ENCODE measurements at regions not wholly inside any gene's neighbourhood (a gene's known extent, or its start where the extent isn't known, plus 50 kb on each side); places are given as distances from the start of the nearest gene placed in this dataset.
"Not testable (repeated sequence)": the region's sequence is repeated elsewhere in the genome, so short reads cannot be mapped to it uniquely, and the experiment has no call there.

DNA sequence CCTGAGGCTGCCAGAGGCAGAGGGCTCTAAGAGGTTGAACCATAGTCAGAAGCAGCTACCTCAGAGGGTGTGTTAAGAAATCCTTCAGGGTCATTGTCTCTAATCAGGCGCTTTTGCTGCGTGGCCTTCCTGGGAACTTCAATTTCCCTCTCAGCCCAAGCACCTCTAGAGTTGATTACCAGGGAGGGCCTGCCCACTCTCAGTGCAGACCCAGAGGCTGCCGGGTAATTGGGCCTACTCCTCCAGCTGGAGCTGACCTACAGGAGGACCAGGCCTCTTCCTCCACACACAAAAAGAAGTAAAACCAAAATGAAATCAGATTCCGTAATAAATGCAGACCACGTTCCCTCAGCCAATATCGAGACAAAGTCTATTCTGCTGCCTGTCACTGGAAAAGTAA, 305.0 kb upstream of the CCL2 start:
- no peak for DNase-seq

DNA sequence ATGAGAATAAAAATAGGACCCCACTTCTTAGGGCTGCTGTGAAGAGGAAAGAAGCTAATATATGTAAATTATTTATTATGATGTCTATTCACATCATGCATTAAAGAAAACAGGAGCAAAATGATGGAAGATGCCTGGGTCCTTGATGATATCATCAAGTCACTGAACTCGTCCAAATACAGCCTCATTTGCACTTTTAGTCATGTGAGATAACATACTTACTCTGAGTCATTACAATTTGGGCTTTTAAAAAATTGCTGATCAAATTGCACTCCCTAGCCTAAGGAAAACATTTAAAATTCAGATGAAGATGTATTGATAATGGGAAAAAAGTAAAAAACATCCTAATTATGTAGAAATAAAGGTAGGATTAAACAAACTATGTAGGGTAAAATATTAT, 302.7 kb upstream of the CCL2 start:
- no peak for DNase-seq

DNA sequence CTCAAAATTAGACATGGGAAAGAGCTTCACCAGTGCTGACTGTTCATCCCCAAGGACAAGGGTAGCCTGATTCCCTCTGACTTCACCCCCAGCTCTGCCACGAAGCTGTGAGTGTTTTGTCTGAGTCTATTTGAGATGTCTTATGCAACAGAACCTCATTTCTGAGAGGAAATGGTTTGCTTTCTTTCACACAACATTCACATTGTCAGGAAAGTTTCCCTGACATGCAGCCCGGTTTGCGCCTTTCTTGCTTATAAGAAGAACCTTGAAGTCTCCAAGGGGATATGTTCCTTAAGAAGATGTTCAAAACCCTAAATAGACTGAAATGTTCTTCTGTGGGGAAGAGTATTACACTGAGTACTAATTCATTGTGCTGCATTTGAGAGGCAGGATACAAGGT, 300.5 kb upstream of the CCL2 start:
- no peak for DNase-seq

DNA sequence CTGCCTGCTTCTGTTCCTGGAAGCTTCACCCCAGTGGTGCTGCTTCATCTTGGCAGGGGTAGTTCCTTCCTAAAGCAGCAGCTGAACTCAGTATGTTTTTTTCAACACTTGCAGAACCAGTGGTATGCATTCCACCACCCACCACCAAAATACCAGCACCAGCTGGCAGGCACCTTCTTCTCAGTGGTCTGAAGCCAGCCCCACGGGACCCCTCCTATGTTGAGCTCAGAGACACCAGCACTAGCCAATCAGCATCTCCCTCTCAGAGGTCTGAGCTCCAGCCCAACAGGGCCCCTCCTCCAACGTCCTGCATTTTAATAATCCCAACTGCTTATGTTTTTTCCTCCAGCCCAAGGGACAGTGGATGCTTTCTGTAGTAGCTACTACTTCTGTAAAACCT, 299.6 kb upstream of the CCL2 start:
- no peak for DNase-seq

DNA sequence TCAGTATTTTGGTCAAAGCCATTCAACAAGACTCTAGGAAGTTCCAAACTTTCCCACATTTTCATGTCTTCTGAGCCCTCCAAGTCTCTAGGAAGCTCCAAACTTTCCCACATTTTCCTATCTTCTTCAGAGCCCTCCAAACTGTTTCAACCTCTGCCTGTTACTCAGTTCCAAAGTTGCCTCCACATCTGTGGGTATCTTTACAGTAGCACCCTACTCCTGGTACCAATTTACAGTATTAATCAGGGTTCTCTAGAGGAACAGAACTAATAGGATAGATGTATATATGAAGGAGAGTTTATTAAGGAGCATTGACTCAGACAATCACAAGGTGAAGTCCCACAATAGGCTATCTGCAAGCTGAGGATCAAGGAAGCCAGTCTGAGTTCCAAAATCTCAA, 296.0 kb upstream of the CCL2 start:
- DNase-seq = not testable (repeated sequence)

DNA sequence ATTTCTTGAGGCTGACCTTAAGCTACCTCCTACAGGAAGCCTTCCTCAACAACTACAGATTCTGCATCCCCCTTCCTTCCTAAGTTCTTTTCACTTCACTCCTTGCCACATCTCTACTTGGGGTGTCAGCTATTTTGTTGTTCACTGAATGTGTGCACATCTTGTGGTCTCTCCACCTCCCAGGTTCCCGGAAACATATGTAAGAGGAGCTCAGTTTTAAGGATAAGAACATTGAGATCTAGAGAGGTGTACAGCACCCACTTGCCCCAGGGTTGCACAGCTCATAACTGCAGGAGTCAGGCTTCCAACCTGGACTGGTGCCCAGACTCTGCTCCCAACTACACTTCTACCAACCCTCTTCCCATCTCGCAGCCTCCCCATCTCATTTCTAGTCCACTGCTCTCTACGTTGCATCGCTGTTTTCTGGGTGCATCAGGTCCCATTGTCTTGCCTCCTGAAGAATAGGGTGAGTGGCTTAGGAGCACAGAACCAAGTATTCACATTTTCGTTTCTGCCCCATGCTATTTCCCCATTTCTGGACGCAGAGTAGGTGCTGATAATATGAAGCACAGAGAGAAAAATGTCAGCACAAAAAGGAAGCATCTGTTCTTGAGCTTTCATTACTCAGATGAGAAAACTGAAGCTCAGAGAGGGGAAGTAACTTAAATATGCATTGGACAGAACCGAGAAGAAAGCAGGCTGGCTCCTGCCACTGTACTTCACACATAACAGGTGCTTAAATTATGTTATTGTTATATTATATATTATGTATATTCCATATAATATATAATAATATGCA, 292.0 kb upstream of the CCL2 start:
- no peak for DNase-seq

DNA sequence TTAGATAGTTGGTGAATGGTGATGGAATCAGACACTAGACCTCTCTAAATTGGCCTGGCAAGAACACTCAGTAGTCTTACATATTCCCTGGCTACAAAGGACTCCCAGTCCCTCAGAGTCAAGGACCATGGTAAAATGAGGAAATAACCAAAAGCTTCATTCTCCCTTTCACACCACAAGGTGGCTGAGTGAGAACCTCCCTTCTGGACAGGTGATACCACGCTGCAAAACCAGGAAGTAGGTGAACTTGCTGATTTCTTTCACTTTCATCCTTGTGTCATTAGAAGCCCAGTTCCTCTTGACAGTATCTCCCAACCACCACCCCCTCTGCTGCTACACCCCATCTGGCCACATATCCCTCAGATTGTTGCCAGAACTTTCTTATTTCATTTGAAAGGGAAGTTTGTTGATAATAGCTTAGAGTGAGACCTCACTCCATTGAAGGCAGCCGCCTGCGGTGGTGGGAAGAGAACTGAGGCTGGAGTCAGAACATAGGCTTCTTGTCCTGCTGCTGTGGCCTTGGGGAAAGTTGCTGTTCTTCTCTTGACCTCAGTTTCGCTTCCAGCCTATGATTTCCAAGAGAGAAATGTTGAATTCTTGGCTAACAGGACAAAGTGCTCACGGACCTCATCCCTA, 290.6 kb upstream of the CCL2 start:
- DNase-seq = no peak

DNA sequence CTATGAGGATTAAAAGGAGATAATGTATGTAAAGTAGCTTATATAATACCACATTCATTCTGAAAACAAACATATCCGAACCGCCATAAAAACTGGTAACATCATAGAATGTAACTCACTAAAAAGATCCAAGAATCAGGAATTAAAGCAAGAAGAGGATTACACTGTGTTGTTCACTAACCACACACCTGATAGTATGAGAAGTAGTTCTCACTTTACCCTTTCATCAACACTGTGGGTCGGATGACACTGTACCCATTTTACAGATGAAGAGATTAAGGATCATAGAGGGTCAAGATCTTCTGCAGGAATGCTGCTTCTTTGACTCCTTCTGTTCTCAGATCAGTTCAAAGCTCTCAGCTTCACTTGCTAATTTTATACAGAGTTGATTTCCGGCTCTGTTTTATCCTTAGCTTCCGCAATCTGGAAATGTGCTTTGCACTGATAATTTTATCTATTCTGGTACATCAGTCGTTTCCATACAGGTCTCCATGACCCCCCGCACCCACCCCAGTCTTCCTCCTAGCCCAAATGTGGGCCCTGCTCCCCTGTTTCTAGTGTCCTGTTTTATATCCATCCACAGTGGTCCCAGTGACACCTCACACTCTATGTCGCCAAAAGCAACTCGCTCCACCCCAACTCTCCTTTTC, 288.6 kb upstream of the CCL2 start:
- DNase-seq = no peak

DNA sequence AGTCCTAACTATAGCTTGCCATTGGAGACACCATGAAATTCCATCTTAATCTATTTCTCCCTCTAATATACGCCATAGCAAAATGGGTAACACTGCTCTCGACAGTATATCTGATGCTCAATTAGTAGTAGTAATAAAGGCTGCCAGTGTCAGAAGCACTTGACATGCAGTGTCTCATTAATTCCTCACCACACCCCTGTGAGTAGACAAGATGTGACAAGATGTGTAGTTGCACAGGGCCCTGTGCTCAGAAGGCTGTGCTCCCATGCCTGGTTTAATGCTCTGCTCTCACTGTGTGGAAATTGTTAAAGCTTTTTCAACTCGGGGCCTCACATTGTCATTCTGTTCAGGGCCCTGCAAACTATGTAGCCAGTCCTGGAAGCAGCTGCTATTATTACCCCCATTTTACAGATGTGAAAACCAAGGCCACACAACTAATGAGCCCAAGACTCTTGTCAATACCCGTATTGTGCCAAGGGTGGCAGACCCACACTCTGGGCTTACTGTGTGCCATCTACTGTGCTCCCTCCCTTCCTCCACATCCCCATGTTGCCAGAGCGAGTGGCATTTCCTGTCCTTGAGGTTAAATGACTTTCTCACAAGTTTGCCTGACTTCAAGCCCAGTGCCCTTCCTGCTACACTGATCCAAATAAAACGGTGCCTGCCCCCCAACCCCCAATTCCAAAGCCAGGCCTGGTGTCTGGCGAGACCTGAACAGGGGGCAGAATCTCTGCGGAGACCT, 287.3 kb upstream of the CCL2 start:
- DNase-seq = no peak

DNA sequence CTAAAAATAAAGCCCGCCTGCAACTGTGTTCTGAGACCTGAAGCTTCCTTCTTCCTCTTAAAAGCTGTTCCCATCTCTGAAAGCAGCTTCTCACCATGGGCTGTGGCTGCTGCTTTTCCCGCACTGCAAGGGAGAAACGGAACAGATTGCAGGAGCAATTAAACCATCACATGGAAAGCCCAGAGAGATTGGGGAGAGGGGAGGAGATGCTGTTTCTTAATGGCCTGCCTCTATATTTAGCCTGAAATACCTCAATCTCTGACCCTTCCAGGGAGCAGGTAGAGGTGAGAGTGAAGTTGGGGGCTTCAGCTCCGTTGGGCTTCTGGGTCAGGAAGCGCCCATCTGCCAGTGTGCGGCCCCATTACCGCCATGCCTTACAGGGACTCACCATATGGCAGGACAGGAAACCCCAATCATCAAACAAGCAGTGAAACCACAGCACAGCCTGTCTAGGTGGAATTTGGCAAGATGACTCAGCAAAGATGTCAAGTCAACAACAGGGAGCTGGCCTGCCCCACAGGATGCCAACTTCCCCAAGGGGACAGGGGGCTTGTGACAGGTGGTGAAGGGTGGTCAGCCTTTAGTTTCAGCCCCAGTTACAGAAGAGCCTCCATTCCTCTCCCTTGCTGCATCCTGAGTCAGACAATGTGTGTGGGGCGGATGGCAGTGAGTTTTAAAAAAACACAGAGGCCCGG, 286.6 kb upstream of the CCL2 start:
- DNase-seq = peak; percentile 94

DNA sequence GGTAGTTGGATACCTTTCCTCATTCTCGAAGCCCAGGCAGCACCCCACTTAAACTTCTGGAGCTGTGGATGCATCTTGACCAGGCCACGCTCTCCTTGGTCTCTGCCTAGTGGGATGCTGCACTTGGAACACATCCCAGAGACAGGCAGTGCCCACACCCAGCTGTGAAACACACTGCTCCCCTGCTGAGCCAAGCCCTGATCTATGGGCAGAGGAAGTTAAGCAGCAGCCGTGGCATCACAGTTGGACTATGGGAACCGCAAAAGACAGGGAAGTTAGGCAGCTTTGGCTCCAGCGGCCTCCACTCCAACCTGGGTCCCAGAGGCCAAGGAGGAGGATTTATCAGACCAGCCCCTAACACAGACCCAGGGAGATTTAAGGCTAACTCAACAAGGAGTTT, 284.8 kb upstream of the CCL2 start:
- DNase-seq = peak; percentile 8

DNA sequence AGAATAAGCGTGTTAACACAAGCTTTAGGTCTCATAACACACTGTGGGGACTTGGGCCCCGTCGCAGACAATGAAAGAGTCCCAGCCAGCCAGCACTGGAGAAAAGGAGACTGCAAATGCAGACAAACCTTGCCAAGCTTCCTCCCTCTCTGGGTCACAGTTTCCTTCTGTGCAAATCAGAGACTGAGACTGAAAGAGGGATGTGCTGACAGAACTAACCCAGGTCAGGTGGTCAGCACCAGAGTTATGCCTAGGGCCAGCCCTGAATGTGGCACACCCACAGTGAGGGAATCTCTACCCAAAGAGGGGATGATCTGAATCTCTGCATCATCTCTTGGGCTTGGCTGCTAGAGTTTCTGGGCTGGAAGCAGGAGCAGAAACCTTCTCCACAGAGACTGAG, 282.3 kb upstream of the CCL2 start:
- no peak for DNase-seq

DNA sequence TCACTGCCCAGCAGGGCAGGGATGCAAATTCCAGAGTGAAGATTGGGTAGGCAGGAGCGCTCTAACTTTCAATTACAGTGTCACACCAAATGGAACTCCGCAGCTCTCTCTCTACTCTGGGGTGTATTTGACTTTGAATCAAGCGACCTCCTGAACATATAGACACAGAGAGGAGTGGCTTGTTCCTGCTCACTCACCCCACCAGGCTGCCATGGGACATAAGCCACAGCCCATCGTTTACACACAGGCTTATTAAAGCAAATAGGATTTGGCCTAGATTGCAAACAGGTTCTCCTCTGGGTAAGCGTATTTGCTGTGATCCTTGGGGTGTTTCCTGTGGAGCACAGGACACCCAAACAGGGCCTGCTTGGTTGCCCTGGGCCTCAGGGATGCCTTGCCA, 281.6 kb upstream of the CCL2 start:
- no peak for DNase-seq

DNA sequence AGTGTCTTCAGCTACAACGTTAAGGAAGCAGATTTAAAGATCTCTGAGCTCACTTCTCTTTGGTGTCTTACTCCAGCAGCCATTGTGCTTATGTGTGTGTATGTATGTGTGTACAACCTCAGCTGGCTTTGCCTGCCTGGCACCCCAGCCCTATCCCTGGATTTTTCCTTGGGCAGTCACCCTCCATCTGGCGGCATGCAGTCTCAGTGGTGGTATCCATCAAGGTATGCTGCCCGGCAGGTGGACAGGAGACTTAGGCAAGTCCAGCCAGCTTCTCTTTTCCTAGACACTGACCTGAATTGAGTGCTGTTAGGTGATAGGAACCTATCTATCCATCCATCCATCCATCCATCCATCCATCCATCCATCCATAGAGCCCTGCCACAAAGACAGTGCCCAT, 280.8 kb upstream of the CCL2 start:
- no peak for DNase-seq

DNA sequence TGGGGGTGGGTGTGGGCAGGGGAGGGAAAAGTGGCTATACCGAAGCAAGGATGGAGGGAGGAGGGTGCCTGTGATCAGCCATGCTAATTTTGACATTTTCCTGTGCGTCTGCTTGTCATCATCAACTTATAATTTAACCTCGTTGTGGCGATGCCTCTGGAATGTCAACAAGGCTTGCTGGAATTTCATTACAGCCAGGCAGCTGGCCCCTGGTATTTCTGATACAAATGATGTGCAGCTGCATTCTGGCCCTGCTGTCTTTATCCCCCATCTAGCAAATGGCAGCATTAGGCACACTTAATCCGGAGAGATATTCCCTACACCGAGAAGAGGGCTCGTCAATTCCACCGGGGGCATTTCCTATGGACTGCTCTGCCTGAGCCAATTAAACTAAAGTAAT, 278.3 kb upstream of the CCL2 start:
- no peak for DNase-seq

DNA sequence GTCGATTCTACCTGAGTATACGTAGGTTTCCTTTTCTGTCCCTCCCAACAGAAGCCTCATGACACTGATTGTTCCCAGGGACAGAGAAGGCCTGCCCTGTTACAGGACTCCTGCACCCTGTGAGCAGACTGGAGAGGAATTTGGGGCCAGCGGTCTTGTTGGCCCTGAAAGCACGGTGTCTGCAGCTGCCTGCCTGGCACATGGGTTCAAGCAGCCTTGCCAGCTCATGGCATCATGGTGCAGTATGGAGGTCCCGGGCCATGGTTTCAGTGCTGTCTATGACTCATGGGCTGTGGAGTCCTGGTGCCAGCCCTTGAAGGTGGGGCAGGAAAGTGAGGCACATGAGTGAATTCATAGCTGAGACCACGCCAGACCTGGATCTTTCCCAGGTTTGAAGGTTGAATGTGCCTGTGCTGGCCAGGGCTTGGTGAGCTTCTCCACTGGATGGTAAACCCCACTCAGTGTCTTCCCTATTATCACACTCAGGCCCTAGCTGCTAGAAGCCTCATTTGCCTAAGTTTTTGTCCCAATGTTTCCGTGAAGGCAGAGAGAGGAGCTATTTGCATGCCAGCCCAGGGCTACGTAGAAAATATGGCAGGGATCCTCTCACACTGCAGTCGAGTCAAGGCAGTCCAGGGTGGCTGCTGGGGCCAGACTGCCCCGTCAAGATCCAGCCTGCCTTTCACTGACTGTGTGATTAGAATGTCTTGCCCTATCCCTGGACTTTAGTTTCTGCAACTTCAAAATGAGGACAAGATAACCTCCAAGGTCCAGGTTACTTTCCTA, 277.2 kb upstream of the CCL2 start:
- no peak for DNase-seq

DNA sequence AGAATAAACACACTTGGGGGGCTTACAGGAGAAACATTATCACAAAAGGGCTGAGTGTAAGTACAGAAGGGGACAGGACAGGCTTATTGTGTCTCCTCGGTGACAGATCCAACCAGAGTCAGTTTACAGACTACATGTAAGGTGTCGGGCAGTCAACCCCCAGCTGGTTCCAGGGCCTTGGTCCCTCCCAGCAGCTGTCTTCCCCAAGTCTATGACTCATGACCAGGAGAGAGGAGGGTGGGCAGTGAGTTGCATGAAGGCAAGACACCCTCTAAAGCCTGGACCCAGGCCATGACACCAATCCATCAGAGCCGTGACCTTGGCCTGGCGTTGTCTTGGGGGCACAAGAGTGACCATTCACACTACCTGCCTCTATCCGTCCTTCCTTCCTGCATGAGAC, 276.2 kb upstream of the CCL2 start:
- DNase-seq = no peak

DNA sequence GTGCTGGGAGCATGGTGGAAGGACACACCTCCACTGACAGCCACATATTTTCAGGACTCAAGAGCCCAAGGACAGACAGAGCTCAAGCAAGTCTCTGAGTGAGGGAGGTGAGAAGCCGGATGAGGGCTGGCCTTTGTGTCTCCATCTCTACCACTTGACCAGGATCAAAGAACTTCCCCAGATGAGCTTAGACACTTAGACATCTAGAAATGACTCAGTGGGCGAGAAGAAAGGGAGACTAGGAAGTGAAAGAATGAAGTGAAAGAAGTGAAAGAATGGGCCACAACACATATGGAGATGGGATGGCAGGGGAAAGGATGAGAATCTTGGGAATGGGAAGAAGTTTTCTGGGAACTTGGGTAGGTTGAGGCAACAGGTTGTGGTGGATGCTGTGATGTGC, 274.9 kb upstream of the CCL2 start:
- no peak for DNase-seq

DNA sequence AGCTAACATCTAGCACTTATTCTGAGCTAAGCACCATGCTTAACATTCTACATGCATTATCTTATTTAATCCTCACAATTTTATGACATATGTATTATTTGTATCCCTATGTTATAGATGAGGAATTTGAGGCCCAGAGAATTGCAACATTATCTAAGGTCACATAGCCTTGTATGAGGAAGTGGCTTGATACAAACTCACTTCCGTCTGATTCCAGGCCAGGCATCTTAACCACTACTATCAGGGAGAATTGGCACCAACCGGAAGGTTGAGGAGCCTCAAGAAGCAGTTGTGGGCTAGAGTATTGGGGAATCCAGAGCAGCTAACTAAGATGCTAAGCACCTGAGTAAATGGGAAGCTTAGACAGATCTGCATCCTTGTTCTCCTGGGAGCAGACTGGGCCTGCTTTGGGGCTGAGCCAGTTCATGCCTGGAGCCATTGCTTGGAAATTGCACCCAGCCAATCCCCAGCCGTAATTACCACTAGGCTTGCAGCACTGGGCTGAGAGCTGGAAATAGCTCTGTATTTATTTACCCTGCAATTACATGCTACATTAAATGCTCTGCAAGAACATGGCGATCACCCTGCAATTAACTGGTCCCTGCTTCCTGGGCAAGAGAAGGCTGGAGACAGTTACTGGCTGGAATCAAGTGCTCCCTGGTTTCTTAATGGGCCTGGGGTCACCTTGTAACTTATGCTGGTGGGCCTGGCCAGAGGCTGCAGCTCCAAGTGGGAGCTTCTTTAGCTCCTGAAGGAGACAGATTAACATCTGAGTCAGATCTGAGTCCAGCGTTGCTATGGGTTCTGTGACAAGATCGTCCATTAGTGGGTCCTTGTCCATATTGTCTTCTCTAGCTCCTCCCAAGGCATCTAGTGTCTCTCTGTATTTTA, 273.1 kb upstream of the CCL2 start:
- peak; percentile 86 for DNase-seq

DNA sequence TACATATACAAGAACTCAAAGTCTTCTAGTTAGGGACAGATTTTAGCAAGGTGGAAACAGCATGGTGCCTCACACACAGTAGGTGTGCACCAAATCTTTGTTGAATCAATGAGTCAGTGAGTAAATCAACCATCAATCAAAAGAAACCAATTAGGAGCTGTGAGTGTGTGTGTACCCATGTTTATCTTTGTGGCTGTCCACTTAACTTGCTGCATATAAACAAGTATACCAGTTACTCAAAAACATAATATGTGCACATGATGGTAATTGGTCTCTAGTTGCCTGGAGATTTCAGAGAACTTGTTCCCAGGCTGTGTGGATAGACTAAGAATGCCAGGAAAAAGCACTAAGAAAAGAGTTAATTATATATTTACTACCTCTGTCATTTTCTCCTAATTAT, 272.2 kb upstream of the CCL2 start:
- DNase-seq = no peak
